ENCODE measurements at regions not wholly inside any gene's neighbourhood (a gene's known extent, or its start where the extent isn't known, plus 50 kb on each side); places are given as distances from the start of the nearest gene placed in this dataset.
A peak's percentile ranks its signal among the peaks of the same experiment; 100 is the strongest.

DNA sequence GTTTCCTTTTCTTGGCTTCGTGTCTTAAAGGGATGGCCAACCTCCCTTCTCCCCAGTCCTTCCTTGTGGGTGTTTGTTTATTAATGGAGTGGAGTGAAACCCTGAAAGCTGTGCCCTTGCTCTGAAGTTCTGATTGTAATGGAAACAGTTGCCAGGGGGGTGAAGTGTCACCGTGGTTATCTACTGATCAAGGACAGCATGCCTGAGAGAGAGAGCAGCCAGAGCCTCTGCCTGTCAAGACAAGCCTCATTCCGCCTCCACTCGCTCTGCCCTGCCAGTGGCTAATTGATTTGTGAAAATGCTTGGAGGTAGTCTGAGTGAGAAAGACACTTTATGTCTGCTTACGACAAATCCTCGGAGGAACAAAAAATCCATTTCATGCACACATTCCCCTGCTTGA is 143.7 kb upstream of the SLC30A5 start:
- Histone ChIP-seq H3K4me3 (no peak overlapping the region), H3K27me3 (no peaks in the 10 kb centered on the region), H3K27ac (no peak overlapping the region), H3K36me3 (no peaks in the 10 kb centered on the region), H3K9me3 (no peaks in the 10 kb centered on the region), H3K4me1 (peaks cover 0 to 12% (median 0%) of the 10 kb centered on the region in 3 donors)
- WGBS, 2 donors (ENCODE audit: low coverage in 1 of 2), result 22 to 62% methylated on average over 3 to 5 of the region's 6 CpGs
- TF ChIP-seq, protein P1, sequence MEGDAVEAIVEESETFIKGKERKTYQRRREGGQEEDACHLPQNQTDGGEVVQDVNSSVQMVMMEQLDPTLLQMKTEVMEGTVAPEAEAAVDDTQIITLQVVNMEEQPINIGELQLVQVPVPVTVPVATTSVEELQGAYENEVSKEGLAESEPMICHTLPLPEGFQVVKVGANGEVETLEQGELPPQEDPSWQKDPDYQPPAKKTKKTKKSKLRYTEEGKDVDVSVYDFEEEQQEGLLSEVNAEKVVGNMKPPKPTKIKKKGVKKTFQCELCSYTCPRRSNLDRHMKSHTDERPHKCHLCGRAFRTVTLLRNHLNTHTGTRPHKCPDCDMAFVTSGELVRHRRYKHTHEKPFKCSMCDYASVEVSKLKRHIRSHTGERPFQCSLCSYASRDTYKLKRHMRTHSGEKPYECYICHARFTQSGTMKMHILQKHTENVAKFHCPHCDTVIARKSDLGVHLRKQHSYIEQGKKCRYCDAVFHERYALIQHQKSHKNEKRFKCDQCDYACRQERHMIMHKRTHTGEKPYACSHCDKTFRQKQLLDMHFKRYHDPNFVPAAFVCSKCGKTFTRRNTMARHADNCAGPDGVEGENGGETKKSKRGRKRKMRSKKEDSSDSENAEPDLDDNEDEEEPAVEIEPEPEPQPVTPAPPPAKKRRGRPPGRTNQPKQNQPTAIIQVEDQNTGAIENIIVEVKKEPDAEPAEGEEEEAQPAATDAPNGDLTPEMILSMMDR (IDR thresholded peaks at IDR 0.05), result no peak
- TF ChIP-seq POLR2AphosphoS5 (IDR thresholded peaks at IDR 0.05) (no peak), EP300 (IDR thresholded peaks at IDR 0.05) (no peak), POLR2A (IDR thresholded peaks at IDR 0.05) (no peak)
- no peak for ATAC-seq

- Histone ChIP-seq H3K9me3 (no peaks in the 10 kb centered on the region), H3K27ac (no peak overlapping the region), H3K36me3 (no peaks in the 10 kb centered on the region), H3K4me3 (no peak overlapping the region), H3K27me3 (no peaks in the 10 kb centered on the region), H3K4me1 (peaks cover 0 to 12% (median 0%) of the 10 kb centered on the region in 3 donors)
- TF ChIP-seq, protein P1 (IDR thresholded peaks at IDR 0.05), result no peak
- TF ChIP-seq POLR2AphosphoS5 (IDR thresholded peaks at IDR 0.05) (no peak), EP300 (IDR thresholded peaks at IDR 0.05) (no peak), POLR2A (IDR thresholded peaks at IDR 0.05) (no peak)
- 67 to 88% methylated on average over 1 of the region's 1 CpG for WGBS, 2 donors (ENCODE audit: low coverage in 1 of 2)
- no peak for ATAC-seq
Observed at GRCh38 chr5:68950930-68951329, 142.9 kb upstream of the SLC30A5 start.

DNA sequence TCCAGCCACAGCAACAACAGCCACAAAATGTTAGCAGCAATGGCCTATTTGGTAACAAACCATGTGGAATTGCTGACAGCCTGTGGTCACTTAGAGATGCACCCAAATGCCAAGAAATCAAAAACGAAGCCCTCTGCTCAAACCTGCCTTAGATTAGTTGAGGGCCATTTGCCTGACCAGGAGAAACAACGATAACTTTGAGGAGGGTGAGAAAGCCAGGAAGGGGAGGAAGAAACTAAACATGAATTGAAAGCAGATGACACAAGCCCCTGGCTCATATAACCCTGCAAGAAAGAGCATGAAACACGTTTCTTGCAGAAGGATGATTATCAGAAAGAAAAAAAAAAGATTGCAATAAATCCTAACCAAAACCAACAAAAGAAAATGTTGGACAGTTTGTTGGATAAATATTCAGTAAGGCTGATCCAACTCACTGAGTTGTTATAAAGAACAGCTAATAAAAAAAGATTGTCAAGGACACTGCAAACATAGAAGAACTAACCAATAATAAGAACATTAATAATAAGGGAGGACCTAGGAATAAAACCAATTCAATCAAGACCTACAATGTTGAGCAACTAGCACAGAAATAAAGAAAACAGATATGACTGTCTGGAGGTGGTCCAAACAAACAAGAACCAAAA is 140.5 kb upstream of the SLC30A5 start:
- peak; percentile 61 for ATAC-seq
- Histone ChIP-seq H3K36me3 (no peaks in the 10 kb centered on the region), H3K9me3 (no peaks in the 10 kb centered on the region), H3K27me3 (no peaks in the 10 kb centered on the region), H3K4me3 (no peak overlapping the region), H3K4me1 (peaks cover 0 to 12% (median 0%) of the 10 kb centered on the region in 3 donors), H3K27ac (no peak overlapping the region)
- 25 to 50% methylated on average over 3 of the region's 3 CpGs for WGBS, 2 donors (ENCODE audit: low coverage in 1 of 2)
- TF ChIP-seq EP300 (IDR thresholded peaks at IDR 0.05) (no peak), POLR2AphosphoS5 (IDR thresholded peaks at IDR 0.05) (no peak), POLR2A (IDR thresholded peaks at IDR 0.05) (no peak)
- TF ChIP-seq, protein P1 (IDR thresholded peaks at IDR 0.05), result no peak

- WGBS, 2 donors (ENCODE audit: low coverage in 1 of 2), result 21 to 25% methylated on average over 8 to 9 of the region's 9 CpGs
- Histone ChIP-seq H3K4me3 (no peak overlapping the region), H3K36me3 (no peaks in the 10 kb centered on the region), H3K27me3 (no peaks in the 10 kb centered on the region), H3K27ac (peak overlapping the region in 1 of 4 donors; percentile 19), H3K9me3 (no peaks in the 10 kb centered on the region), H3K4me1 (peaks cover 0 to 12% (median 0%) of the 10 kb centered on the region in 3 donors)
- peak; percentile 78 for ATAC-seq
- TF ChIP-seq POLR2AphosphoS5 (IDR thresholded peaks at IDR 0.05), result no peak
- TF ChIP-seq, protein P1 (IDR thresholded peaks at IDR 0.05), result no peak
- TF ChIP-seq EP300 (IDR thresholded peaks at IDR 0.05), result no peak
- TF ChIP-seq POLR2A (IDR thresholded peaks at IDR 0.05), result no peak
Observed at GRCh38 chr5:68953875-68954617, 139.8 kb upstream of the SLC30A5 start.

DNA sequence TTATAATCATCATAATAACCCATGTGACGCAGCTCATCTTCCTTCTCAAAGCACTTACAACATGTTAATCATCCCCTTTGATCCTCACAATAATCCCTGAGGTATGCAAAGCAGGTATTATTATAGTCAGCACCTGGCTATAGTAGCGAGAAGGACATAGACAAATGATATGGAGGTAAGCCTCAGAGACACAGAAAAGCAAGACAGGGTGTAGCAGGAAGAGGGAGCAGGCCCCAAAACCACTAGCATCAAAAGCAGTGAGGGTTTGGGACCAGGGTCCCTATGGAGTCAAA is 139.2 kb upstream of the SLC30A5 start:
- WGBS, 2 donors (ENCODE audit: low coverage in 1 of 2), result 40 to 66% methylated on average over 1 to 2 of the region's 2 CpGs
- no peak for ATAC-seq

More for the DNA sequence above, 139.2 kb upstream of the SLC30A5 start:
- Histone ChIP-seq H3K4me3 (no peak overlapping the region), H3K36me3 (no peaks in the 10 kb centered on the region), H3K4me1 (peaks cover 0 to 12% (median 0%) of the 10 kb centered on the region in 3 donors), H3K9me3 (no peaks in the 10 kb centered on the region), H3K27me3 (no peaks in the 10 kb centered on the region), H3K27ac (no peak overlapping the region)
- TF ChIP-seq POLR2AphosphoS5 (IDR thresholded peaks at IDR 0.05) (no peak), EP300 (IDR thresholded peaks at IDR 0.05) (no peak), POLR2A (IDR thresholded peaks at IDR 0.05) (no peak)
- TF ChIP-seq, protein P1 (IDR thresholded peaks at IDR 0.05), result no peak

Measured in gastroesophageal sphincter (tissue), 4 donors.